ENCODE measurements at regions not wholly inside any gene's neighbourhood (a gene's known extent, or its start where the extent isn't known, plus 50 kb on each side); places are given as distances from the start of the nearest gene placed in this dataset.

- no peak for DNase-seq (ENCODE audit: low spot score)
- no TSS peak for BruUV-seq (replicated peaks)
- no peaks in the 10 kb centered on the region for H3K9me3 ChIP-seq (ENCODE audit: low read depth, low read length, poor library complexity, severe bottlenecking)
- CTCF ChIA-PET = no interaction called here
- no peaks in the 10 kb centered on the region for H3K36me3 ChIP-seq (ENCODE audit: insufficient read depth, low read length, poor library complexity, severe bottlenecking)
- no peak overlapping the region for H3K4me3 ChIP-seq (ENCODE audit: low read depth, low read length, poor library complexity, severe bottlenecking)
- no peaks in the 10 kb centered on the region for H3K27me3 ChIP-seq (replicated peaks; ENCODE audit: insufficient read depth, low read depth, low read length, poor library complexity)
- no peak overlapping the region for H3K27ac ChIP-seq (ENCODE audit: low read depth, low read length, poor library complexity, severe bottlenecking)
- no peaks in the 10 kb centered on the region for H3K4me1 ChIP-seq (ENCODE audit: insufficient read depth, low read length, poor library complexity, severe bottlenecking)
- intact Hi-C loops (cut with micrococcal nuclease; ENCODE audit: unreplicated experiment) = no loop called here
- POLR2A ChIA-PET (ENCODE audit: low non-redundant PET) = no interaction called here
- no peak for TF ChIP-seq EZH2 (IDR thresholded peaks at IDR 0.05; ENCODE audit: borderline replicate concordance, low read depth, low read length, poor library complexity, severe bottlenecking)
- TF ChIP-seq, protein P1, sequence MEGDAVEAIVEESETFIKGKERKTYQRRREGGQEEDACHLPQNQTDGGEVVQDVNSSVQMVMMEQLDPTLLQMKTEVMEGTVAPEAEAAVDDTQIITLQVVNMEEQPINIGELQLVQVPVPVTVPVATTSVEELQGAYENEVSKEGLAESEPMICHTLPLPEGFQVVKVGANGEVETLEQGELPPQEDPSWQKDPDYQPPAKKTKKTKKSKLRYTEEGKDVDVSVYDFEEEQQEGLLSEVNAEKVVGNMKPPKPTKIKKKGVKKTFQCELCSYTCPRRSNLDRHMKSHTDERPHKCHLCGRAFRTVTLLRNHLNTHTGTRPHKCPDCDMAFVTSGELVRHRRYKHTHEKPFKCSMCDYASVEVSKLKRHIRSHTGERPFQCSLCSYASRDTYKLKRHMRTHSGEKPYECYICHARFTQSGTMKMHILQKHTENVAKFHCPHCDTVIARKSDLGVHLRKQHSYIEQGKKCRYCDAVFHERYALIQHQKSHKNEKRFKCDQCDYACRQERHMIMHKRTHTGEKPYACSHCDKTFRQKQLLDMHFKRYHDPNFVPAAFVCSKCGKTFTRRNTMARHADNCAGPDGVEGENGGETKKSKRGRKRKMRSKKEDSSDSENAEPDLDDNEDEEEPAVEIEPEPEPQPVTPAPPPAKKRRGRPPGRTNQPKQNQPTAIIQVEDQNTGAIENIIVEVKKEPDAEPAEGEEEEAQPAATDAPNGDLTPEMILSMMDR (conservative IDR thresholded peaks at IDR 0.05; ENCODE audit: low read depth, low read length) = no peak
These were observed 696.8 kb downstream of the OTOL1 start for GRCh38 chr3:162193148-162194095.

DNA sequence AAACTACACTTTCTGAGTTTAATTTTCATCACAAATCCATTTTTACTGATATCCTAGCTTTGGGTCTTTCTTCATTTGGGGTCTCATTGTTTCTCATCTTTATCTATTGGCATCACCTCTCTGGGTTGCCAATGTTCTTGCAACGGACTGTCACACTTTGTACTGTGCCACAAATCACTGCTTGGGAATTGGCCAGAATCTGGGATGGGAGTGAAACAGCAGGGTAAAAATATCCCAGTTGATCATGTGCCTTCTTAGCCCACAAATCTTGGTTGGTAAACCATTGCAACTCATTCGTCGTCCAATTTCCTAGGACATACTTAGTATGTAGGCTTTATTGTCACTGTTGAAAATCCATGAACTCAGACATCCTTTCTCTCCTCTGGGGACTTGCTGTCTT, 698.5 kb downstream of the OTOL1 start:
- no peak for TF ChIP-seq EZH2 (IDR thresholded peaks at IDR 0.05; ENCODE audit: borderline replicate concordance, low read depth, low read length, poor library complexity, severe bottlenecking)
- TF ChIP-seq, protein P1 (conservative IDR thresholded peaks at IDR 0.05; ENCODE audit: low read depth, low read length) = no peak
- ChIA-PET CTCF (no interaction called here), POLR2A (ENCODE audit: low non-redundant PET) (no interaction called here)
- intact Hi-C loops (cut with micrococcal nuclease; ENCODE audit: unreplicated experiment) = no loop called here
- Histone ChIP-seq H3K4me1 (ENCODE audit: insufficient read depth, low read length, poor library complexity, severe bottlenecking) (no peaks in the 10 kb centered on the region), H3K36me3 (ENCODE audit: insufficient read depth, low read length, poor library complexity, severe bottlenecking) (no peaks in the 10 kb centered on the region), H3K27me3 (replicated peaks; ENCODE audit: insufficient read depth, low read depth, low read length, poor library complexity) (no peaks in the 10 kb centered on the region), H3K9me3 (ENCODE audit: low read depth, low read length, poor library complexity, severe bottlenecking) (no peaks in the 10 kb centered on the region), H3K27ac (ENCODE audit: low read depth, low read length, poor library complexity, severe bottlenecking) (no peak overlapping the region), H3K4me3 (ENCODE audit: low read depth, low read length, poor library complexity, severe bottlenecking) (no peak overlapping the region)
- no peak for DNase-seq (ENCODE audit: low spot score)
- no TSS peak for BruUV-seq (replicated peaks)

DNA sequence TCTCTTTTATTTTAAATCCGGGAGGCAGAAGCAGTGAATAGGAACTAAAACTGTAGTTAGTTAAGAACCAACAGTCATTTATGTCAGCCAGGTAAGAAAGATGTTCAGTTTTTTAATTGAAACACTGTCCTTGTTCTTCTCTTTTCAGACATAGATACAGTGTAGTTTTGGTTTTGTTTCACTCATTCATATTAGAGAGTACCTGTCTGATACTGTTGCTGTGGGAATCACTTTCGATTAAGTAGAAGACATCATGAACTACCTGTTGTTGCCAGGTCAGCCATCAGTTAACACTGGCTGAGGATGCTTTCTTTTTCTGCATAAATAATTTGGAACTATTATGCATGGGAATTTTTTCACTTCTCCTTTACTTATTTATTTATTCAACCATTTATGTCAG, 700.4 kb downstream of the OTOL1 start:
- DNase-seq (ENCODE audit: low spot score) = no peak
- H3K27ac ChIP-seq (ENCODE audit: low read depth, low read length, poor library complexity, severe bottlenecking) = no peak overlapping the region
- H3K27me3 ChIP-seq (replicated peaks; ENCODE audit: insufficient read depth, low read depth, low read length, poor library complexity) = no peaks in the 10 kb centered on the region
- no peak overlapping the region for H3K4me3 ChIP-seq (ENCODE audit: low read depth, low read length, poor library complexity, severe bottlenecking)
- BruUV-seq (replicated peaks) = no TSS peak
- no peak for TF ChIP-seq EZH2 (IDR thresholded peaks at IDR 0.05; ENCODE audit: borderline replicate concordance, low read depth, low read length, poor library complexity, severe bottlenecking)
- TF ChIP-seq, protein P1 (conservative IDR thresholded peaks at IDR 0.05; ENCODE audit: low read depth, low read length) = no peak
- no peaks in the 10 kb centered on the region for H3K36me3 ChIP-seq (ENCODE audit: insufficient read depth, low read length, poor library complexity, severe bottlenecking)
- H3K9me3 ChIP-seq (ENCODE audit: low read depth, low read length, poor library complexity, severe bottlenecking) = no peaks in the 10 kb centered on the region
- ChIA-PET CTCF (no interaction called here), POLR2A (ENCODE audit: low non-redundant PET) (no interaction called here)
- H3K4me1 ChIP-seq (ENCODE audit: insufficient read depth, low read length, poor library complexity, severe bottlenecking) = no peaks in the 10 kb centered on the region
- intact Hi-C loops (cut with micrococcal nuclease; ENCODE audit: unreplicated experiment) = no loop called here

Data from A673 (cell line).